HFFc6 (cell line): ENCODE measurements at regions not wholly inside any gene's neighbourhood (a gene's known extent, or its start where the extent isn't known, plus 50 kb on each side); places are given as distances from the start of the nearest gene placed in this dataset.
A peak's percentile ranks its signal among the peaks of the same experiment; 100 is the strongest.
"Not testable (repeated sequence)": the region's sequence is repeated elsewhere in the genome, so short reads cannot be mapped to it uniquely, and the experiment has no call there.

Source experiments
- DNase-seq: peaks from one replicate; pipeline ENCODE4 v3.0.0-alpha.2; 2018
- H3K27ac Mint-ChIP-seq: 2 replicates; pipeline ENCODE4 v1.8.0; 2020; ENCODE audit warnings: mild to moderate bottlenecking, mixed read lengths
- H3K27me3 Mint-ChIP-seq: 2 replicates; pipeline ENCODE4 v1.8.0; 2021; ENCODE audit warnings: mild to moderate bottlenecking, moderate library complexity, mixed read lengths; ENCODE audit not compliant: insufficient read depth
- H3K36me3 Mint-ChIP-seq: 2 replicates; pipeline ENCODE4 v1.8.0; 2021; ENCODE audit warnings: low read depth, mixed read lengths
- H3K4me1 Mint-ChIP-seq: 2 replicates; pipeline ENCODE4 v1.8.0; 2020; ENCODE audit warnings: low read depth, mixed read lengths
- H3K4me3 Mint-ChIP-seq: 2 replicates; pipeline ENCODE4 v1.8.0; 2020; ENCODE audit warnings: mild to moderate bottlenecking, moderate library complexity, mixed read lengths
- H3K9me3 Mint-ChIP-seq: 2 replicates; pipeline ENCODE4 v1.8.0; 2020; ENCODE audit warnings: mild to moderate bottlenecking, mixed read lengths
- TF ChIP-seq, protein P1 (sequence below): fragments of 200-600 bp; sonication (generic); IDR thresholded peaks from 2 replicates; pipeline ENCODE4 v1.5.0; 2021; ENCODE audit warnings: antibody characterized with exemption, mild to moderate bottlenecking

DNA sequence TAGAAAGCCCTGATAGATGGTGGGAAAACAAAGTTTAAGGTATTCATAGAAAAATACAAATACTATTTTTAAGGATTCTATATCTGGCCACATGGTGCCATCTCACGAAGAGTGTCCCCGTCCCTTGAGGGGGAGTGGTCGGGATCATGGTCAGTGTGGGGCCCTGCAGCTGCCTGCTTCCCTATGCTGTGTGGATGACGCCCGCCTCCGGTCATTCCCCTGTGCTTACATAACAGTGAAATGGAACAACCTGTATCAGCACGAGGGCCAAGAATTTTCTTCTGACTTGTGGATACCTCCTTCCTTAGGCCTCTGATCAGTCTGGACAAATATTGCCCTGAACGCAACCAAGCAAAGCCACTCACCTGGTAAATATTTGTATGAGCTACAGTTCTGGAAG is 2724.1 kb upstream of the TPTE start:
- not testable (repeated sequence) for H3K4me3 Mint-ChIP-seq, H3K36me3 Mint-ChIP-seq, H3K9me3 Mint-ChIP-seq, DNase-seq, H3K27me3 Mint-ChIP-seq, H3K27ac Mint-ChIP-seq, H3K4me1 Mint-ChIP-seq

DNA sequence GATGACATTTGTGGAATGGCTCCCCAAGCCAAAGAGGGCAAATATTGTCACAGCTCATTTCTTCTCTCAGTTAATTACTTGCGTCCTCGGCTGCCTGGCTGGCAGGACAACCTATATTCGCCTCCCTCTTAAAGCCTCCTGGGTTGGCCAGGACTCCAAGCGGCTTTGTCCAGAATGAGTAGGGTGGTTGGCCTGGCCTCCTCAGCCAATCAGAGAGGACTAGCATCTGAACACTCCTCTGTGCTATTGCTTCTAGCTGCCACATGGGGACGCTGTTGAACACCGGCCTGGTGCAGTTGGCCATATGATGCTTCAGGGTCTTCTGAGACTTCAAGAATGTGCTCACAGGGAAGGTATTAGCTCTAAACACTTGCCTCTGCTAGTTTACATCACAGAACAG is 2722.9 kb upstream of the TPTE start:
- H3K9me3 Mint-ChIP-seq, H3K4me1 Mint-ChIP-seq, H3K27me3 Mint-ChIP-seq, H3K4me3 Mint-ChIP-seq, H3K27ac Mint-ChIP-seq, H3K36me3 Mint-ChIP-seq: not testable (repeated sequence)
- TF ChIP-seq, protein P1, sequence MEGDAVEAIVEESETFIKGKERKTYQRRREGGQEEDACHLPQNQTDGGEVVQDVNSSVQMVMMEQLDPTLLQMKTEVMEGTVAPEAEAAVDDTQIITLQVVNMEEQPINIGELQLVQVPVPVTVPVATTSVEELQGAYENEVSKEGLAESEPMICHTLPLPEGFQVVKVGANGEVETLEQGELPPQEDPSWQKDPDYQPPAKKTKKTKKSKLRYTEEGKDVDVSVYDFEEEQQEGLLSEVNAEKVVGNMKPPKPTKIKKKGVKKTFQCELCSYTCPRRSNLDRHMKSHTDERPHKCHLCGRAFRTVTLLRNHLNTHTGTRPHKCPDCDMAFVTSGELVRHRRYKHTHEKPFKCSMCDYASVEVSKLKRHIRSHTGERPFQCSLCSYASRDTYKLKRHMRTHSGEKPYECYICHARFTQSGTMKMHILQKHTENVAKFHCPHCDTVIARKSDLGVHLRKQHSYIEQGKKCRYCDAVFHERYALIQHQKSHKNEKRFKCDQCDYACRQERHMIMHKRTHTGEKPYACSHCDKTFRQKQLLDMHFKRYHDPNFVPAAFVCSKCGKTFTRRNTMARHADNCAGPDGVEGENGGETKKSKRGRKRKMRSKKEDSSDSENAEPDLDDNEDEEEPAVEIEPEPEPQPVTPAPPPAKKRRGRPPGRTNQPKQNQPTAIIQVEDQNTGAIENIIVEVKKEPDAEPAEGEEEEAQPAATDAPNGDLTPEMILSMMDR = peak; percentile 35
- DNase-seq = peak; percentile 0

DNA sequence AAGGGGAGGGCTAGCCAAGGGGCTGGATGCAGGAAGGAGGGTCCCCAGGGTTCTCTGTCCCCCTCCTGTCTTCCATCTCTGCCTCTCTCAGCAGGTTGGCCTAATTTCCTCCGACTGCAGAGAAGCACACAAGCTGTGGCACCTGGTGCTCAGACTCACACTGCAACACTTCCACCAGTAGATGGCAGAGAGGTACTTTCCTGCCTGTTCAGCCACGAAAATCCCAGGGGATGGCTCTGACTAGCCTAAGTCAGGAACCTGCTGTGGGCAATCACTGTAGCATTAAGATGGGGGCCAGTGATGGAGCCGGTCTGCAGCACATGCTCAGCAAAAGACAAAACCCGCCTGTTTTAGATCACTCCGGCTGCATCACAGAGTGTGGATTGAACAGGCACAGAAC is 2721.7 kb upstream of the TPTE start:
- not testable (repeated sequence) for H3K27me3 Mint-ChIP-seq, H3K36me3 Mint-ChIP-seq, DNase-seq, H3K27ac Mint-ChIP-seq, H3K9me3 Mint-ChIP-seq, H3K4me3 Mint-ChIP-seq, H3K4me1 Mint-ChIP-seq

DNA sequence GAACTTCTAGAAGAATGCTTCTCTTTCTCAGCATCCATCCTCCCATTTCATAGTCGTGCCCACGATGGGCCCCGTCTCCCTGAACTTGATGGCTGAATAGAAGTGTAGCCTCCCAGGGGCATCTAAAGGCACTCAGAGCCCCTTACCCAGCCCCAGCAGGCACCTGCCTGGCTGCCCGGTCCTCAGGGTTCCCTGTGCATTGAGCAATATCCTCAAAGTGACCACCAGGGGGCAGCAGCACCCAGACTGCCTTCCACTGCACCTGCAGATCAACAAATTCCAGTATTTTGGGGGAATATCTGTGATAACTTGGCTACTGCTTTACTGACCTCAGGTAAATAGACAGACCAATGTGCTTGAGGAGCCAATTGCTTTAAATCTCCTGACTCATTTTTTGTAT is 2707.9 kb upstream of the TPTE start:
- not testable (repeated sequence) for H3K9me3 Mint-ChIP-seq, H3K4me3 Mint-ChIP-seq, H3K36me3 Mint-ChIP-seq

DNA sequence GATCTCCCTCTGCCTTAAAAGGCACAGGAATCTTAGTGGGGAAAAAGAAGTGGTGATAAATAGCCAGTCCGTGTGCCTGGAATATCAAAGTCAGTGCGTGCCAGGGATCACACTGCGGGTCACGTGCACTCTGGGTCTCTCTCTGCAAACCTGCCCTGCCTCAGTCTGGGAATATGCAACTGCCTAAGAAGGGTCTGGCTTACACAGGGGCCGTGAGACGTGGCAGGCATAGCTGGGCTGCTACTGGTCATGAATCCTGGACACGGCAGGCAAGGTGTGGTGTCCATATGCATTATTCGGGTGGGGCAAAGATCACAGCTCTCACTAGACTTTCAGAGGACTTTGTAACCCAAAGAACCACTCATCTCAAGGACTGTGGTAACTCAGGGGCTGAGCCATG is 2704.4 kb upstream of the TPTE start:
- H3K9me3 Mint-ChIP-seq, H3K4me3 Mint-ChIP-seq, H3K36me3 Mint-ChIP-seq, H3K4me1 Mint-ChIP-seq, H3K27me3 Mint-ChIP-seq, H3K27ac Mint-ChIP-seq, DNase-seq: not testable (repeated sequence)

More for the DNA sequence above, 2707.9 kb upstream of the TPTE start:
- H3K4me1 Mint-ChIP-seq, DNase-seq, H3K27ac Mint-ChIP-seq, H3K27me3 Mint-ChIP-seq: not testable (repeated sequence)

DNA sequence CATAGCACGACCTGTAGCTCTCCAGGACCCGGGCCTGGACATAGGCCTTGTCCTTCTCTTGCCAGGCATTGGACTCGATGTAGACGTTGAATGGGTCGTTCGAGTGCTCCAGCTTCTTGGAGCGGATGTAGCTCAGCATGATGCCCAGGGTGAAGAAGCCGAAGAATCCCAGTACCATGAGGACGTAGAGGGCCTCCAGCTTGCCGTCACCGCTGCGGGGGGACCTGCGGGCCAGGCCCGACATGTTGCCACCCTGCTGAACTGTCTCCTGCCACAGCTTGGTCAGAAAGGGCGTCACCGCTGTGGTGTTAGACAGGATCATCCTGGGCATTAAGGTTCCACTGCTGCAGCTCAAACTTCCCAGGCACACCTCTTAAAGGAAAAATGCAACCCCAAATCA is 2702.1 kb upstream of the TPTE start:
- H3K27me3 Mint-ChIP-seq, H3K4me1 Mint-ChIP-seq, H3K36me3 Mint-ChIP-seq, H3K27ac Mint-ChIP-seq, DNase-seq, H3K4me3 Mint-ChIP-seq, H3K9me3 Mint-ChIP-seq: not testable (repeated sequence)

DNA sequence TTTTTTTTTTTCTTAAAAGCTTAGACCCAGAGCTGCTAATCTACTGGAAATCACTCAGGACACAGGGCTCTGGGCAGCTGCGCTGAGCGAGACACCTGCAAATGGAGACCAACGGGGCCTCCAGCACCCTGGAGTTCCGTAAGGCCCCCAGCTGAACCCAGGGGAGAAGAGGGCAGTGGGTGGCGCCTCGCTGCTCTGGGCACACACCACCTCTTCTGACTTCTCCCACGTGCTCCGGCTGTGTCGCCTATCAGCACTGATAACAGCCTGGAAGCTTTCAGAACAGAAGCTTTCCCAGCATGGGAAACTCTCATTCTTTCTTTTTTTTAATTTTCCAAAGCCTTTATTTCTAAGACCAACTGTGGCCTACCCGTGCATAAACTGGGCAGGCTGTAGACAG is 2695.8 kb upstream of the TPTE start:
- not testable (repeated sequence) for DNase-seq, H3K27ac Mint-ChIP-seq, H3K27me3 Mint-ChIP-seq, H3K4me1 Mint-ChIP-seq, H3K36me3 Mint-ChIP-seq, H3K4me3 Mint-ChIP-seq, H3K9me3 Mint-ChIP-seq

DNA sequence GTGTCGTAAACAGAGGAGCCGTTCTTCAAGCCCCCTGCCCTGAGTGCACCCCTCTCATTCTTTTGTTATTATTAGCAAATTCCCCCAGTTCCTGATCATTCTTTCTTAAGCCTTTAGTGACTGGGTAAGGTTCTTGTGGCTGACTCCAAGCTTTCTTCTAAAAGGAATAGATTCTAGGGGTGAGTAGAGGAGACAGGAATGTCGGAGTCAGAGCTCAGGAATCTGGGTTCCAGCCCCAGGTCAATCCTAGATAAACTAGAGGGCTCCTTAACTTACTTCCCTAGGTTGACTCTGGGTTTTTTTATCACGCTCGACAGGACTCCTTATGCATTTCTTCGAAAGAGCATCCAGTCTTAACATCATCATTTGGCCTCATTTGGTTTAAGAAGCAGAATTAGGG is 2695.2 kb upstream of the TPTE start:
- not testable (repeated sequence) for H3K4me1 Mint-ChIP-seq, H3K4me3 Mint-ChIP-seq, DNase-seq, H3K27me3 Mint-ChIP-seq, H3K9me3 Mint-ChIP-seq, H3K36me3 Mint-ChIP-seq, H3K27ac Mint-ChIP-seq

DNA sequence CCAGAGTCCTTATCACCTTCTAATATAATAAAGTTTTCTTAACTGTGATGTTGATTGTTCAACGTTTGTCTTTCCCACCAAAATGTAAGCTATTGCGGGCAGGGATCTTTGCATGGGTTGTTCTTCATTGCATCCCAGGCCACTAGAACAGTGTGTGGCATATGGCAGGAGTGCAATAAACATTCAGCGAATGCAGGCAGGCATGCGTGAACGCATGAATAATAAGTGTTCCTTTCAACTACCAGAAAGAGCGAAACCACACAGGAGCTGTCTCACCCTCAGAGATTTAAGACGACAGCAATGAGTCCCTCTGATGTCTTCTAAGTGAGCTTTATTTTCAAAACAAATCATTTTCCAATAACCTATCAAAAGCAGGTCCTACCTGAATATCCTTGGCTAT is 2693.1 kb upstream of the TPTE start:
- not testable (repeated sequence) for H3K27me3 Mint-ChIP-seq, H3K4me1 Mint-ChIP-seq, DNase-seq, H3K9me3 Mint-ChIP-seq, H3K4me3 Mint-ChIP-seq, H3K36me3 Mint-ChIP-seq, H3K27ac Mint-ChIP-seq

DNA sequence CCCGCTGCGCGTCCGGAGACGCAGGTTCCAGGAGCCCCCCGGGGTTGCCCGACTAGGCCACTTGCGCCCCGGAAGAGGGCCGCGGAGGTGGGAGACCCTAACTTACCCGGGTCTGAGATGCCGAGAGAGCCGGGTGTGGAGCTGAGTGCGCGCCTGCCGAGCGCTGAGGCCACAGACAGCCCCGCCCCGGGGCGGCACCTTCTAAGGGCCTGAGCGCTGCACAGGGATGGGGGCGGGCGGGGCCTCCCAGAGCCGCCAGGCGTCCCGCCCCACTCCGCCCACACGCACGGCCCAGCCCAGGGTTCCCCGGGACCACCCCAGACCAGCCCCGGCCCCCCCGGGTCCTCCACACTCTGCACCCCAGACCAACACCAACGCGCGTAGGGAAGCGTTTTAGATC is 2692.0 kb upstream of the TPTE start:
- not testable (repeated sequence) for H3K27ac Mint-ChIP-seq, H3K36me3 Mint-ChIP-seq, H3K9me3 Mint-ChIP-seq, DNase-seq, H3K27me3 Mint-ChIP-seq, H3K4me1 Mint-ChIP-seq, H3K4me3 Mint-ChIP-seq

DNA sequence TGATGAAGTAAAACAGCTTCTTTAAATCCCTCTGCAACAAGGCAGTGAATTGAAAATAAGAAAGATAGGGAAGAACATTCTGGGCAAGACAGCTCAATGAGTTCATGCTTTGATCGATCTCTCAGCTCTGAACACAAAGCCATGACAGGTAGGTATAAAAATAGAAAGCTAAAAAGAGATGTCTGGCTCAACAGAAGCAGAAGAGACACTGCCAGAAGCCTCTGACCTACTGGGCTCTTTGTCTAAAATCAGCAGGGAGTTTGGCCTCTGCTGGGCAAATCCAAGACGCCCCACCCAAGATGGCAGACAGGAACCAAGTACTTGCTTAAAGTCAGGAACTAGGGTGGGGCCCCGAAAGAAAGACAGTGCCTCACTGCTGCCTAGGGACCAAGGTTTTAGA is 2684.1 kb upstream of the TPTE start:
- not testable (repeated sequence) for H3K9me3 Mint-ChIP-seq, H3K27ac Mint-ChIP-seq, H3K27me3 Mint-ChIP-seq, H3K4me1 Mint-ChIP-seq, H3K36me3 Mint-ChIP-seq, H3K4me3 Mint-ChIP-seq, DNase-seq

DNA sequence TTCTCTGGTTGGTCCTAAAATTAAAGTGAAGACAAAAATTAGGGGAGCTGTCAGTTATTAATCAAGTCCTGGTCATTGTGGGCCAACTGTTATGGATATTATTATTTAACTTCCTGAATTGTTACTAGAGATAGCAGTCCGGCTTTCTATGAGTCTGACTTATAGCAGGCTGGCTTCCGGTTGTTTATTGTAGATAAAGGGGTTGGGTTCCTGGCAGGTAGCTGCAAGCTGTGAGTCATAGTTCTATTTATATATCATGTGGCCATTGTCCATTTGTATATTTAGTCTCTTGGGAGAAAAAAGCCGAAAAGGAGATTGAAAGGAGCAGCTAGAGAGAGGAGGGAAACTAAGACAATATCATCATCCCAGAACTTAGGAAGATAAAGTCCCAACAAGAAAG is 2668.0 kb upstream of the TPTE start:
- H3K9me3 Mint-ChIP-seq, H3K27me3 Mint-ChIP-seq, H3K27ac Mint-ChIP-seq, H3K36me3 Mint-ChIP-seq, H3K4me3 Mint-ChIP-seq, H3K4me1 Mint-ChIP-seq, DNase-seq: not testable (repeated sequence)

DNA sequence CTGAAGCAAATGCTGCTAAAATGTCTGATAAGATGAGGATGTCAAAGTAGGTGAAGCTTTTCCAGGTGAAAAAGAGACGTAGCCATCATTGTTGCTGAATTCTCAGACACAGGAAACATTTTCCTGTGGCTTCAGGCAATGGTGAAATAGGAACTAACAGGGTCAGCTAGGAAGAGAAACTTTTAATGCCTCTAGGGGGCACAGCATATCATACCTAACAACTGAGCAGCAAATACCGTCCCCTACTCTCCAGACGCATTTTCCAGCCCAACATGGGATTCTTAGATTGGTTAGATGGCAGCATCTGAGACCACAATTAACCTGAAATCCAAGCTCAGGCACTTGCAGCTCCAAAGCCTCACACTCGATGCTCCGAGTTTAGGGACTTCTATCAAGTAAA is 2667.5 kb upstream of the TPTE start:
- H3K36me3 Mint-ChIP-seq, DNase-seq, H3K4me3 Mint-ChIP-seq, H3K9me3 Mint-ChIP-seq, H3K27ac Mint-ChIP-seq, H3K27me3 Mint-ChIP-seq, H3K4me1 Mint-ChIP-seq: not testable (repeated sequence)
